H7 (cell line): ENCODE measurements at regions not wholly inside any gene's neighbourhood (a gene's known extent, or its start where the extent isn't known, plus 50 kb on each side); places are given as distances from the start of the nearest gene placed in this dataset.
"Not testable (repeated sequence)": the region's sequence is repeated elsewhere in the genome, so short reads cannot be mapped to it uniquely, and the experiment has no call there.

Source experiments
- DNase-seq: peaks from one replicate; pipeline ENCODE4 v3.0.0; 2012
- H3K27me3 ChIP-seq: 2 replicates; pipeline ENCODE4 v1.6.0; 2011; ENCODE audit warnings: mild to moderate bottlenecking, low read length; ENCODE audit not compliant: control insufficient read depth, insufficient read depth
- H3K36me3 ChIP-seq: replicated peaks from 2 replicates; pipeline ENCODE4 v1.5.1; 2011; ENCODE audit warnings: low read length; ENCODE audit not compliant: control insufficient read depth, insufficient read depth
- H3K4me3 ChIP-seq: 2 replicates; pipeline ENCODE4 v1.5.1; 2011; ENCODE audit warnings: low read depth, mild to moderate bottlenecking, control low read depth, low read length, moderate library complexity; ENCODE audit not compliant: insufficient read depth

DNA sequence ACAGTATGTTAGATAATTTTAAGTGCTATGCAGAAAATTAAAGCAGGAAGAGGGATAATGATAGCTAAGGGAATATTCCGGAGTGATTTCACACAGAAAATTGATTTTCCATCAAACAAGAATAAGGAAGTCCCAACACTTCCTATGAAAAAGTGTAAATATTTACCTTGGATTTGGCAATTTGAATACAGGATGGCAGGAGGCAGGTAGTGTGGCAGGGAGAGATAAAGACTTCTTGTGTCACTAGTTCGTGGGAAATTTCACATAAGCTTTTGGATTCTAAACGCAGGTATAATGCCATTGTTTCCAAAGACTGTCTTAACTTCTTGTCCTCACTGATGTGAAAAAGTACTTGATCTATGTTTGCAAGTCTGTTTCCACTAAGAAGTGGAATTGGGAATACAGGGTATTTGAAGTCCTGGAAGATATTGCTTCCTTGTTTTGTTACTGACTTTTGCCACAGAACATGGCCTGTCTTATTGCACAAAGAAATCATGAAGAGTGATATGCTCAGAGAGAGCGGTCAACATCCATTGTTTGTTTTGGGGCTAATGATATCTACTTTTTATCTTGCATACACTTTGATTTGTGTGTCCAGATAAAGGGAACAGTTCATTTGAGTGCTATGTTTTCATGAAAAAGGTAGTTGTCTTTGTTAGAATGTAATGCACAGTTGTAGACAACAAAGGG, 1216.1 kb upstream of the FAM98A start:
- no peaks in the 10 kb centered on the region for H3K36me3 ChIP-seq
- DNase-seq, result no peak
- H3K27me3 ChIP-seq, result no peaks in the 10 kb centered on the region
- no peak overlapping the region for H3K4me3 ChIP-seq

DNA sequence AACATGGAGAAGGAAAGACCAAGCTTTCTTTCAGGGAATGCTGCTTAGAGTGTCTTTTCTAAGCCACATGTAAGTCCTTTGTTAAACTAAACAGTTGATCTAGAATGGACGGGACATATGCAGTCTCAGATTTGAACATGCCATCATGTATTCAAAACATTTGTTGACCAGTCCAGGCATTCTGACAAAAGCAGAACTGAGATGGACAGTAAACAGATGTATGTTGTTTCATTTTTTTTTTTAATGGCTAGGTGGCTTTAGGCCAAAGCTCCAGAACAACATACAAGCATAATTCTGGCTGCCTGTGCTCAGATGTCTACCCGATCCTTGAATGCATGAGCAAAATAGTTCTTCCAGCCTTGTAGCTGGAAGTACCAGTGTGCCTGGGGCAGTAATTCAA, 1211.4 kb upstream of the FAM98A start:
- Histone ChIP-seq H3K27me3 (no peaks in the 10 kb centered on the region), H3K36me3 (no peaks in the 10 kb centered on the region)
- DNase-seq, result no peak

DNA sequence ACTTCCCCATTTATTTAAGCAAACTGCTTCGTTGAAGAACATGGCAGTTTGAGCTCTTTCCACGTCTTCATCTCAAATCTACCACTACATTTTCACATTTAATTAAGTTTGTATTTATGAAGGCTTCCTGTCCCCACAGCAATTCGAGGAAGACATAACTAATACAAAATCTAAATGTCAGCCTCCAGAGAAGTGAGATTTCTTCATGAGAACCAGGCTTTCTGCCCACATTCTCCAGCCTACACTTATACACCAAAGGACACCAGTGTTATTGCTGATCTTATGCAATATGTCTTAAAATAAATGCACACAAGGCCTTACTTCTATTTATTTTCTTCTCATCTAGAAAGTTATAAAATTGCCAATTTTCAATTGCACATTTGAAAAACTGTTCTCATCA, 1209.3 kb upstream of the FAM98A start:
- Histone ChIP-seq H3K27me3 (no peaks in the 10 kb centered on the region), H3K36me3 (no peaks in the 10 kb centered on the region), H3K4me3 (no peak overlapping the region)
- no peak for DNase-seq

More for the DNA sequence above, 1211.4 kb upstream of the FAM98A start:
- no peak overlapping the region for H3K4me3 ChIP-seq

DNA sequence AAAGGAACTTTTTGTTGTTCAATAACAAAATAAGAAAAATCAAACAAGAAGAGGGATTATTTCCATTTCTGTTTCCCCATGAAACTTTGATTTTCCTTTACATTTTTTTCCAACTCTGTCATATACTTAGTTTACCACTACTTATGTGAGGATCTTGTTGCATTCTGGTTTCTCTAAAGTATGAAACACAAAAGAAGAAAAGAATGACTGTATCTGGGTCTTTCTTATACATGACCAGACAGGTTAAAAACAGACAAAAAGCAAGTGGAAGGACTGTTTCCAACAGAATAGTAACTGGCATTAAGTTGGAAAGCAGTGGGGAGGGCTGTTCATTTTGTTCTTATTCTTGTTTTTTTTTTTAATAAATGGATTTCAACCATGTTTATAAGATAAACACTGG, 1207.8 kb upstream of the FAM98A start:
- no peak for DNase-seq
- H3K36me3 ChIP-seq, result no peaks in the 10 kb centered on the region

DNA sequence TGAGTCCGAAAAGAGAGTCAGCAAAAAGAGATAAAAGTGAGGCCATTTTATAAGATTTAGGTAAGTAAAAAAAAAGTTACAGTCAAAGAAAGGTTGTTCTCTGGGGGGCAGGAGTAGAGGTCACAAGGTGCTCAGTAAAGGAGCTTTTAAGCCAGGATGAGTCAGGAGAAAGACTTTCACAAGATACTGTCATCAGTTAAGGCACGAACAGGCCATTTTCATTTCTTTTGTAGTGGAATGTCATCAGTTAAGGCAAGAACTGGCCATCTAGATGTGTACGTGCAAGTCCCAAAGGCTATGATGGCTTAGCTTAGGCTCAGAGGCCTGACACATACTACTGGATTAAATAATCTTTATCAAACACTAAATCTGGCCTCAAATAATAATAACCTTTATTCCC, 1207.3 kb upstream of the FAM98A start:
- Histone ChIP-seq H3K36me3 (no peaks in the 10 kb centered on the region), H3K4me3 (no peak overlapping the region), H3K27me3 (no peaks in the 10 kb centered on the region)
- no peak for DNase-seq

More for the DNA sequence above, 1207.8 kb upstream of the FAM98A start:
- H3K27me3 ChIP-seq, result no peaks in the 10 kb centered on the region
- H3K4me3 ChIP-seq, result no peak overlapping the region

DNA sequence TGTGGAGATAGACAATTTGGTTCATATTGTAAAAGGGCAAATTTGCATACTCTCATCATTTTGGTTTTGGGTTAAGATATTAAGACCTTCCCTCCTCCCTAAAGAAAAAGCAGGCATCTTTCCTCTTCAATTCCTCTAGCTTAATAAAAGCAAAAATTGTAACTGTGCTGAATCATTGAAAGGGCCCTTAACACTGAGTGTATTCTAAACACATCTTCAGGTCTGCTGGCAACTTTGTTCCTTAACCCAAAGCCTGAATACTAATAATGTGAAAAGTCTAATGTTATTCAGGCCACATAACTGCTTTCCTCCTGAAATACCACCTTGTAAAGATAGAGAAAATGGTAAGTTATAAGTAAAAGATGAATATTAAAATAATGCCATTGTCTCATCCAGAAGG, 1200.5 kb upstream of the FAM98A start:
- DNase-seq, result no peak

DNA sequence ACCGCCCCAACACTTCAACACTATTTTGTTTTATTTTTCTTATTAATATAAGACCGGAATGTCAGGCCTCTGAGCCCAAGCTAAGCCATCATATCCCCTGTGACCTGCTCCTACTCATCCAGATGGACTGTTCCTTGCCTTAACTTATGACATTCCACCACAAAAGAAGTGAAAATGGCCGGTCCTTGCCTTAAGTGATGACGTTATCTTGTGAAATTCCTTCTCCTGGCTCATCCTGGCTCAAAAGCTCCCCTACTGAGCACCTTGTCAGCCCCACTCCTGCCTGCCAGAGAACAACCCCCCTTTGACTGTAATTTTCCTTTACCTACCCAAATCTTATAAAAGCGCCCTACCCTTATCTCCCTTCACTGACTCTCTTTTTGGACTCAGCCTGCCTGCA, 1196.5 kb upstream of the FAM98A start:
- DNase-seq, result not testable (repeated sequence)

More for the DNA sequence above, 1200.5 kb upstream of the FAM98A start:
- Histone ChIP-seq H3K36me3 (no peaks in the 10 kb centered on the region), H3K4me3 (no peak overlapping the region), H3K27me3 (no peaks in the 10 kb centered on the region)

DNA sequence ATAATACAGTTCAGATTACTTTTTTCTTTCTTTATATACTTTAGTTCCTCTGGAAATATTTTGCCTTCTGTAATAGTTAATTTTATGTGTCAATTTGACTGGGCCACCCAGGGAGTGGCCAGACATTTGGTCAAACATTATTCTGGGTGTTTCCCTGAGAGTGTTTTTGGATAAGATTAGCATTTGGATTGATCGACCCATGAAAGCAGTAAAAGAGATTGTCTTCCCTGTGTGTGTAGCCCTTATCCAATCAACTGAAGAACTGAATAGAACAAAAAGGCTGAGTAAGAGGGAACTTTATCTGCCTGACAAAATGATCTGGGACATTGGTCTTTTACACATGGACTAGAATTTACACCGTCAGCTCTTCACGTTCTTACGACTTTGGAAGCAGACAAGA, 1190.1 kb upstream of the FAM98A start:
- DNase-seq, result no peak
- no peaks in the 10 kb centered on the region for H3K27me3 ChIP-seq
- no peak overlapping the region for H3K4me3 ChIP-seq
- no peaks in the 10 kb centered on the region for H3K36me3 ChIP-seq

More for the DNA sequence above, 1196.5 kb upstream of the FAM98A start:
- not testable (repeated sequence) for H3K27me3 ChIP-seq, H3K4me3 ChIP-seq, H3K36me3 ChIP-seq

DNA sequence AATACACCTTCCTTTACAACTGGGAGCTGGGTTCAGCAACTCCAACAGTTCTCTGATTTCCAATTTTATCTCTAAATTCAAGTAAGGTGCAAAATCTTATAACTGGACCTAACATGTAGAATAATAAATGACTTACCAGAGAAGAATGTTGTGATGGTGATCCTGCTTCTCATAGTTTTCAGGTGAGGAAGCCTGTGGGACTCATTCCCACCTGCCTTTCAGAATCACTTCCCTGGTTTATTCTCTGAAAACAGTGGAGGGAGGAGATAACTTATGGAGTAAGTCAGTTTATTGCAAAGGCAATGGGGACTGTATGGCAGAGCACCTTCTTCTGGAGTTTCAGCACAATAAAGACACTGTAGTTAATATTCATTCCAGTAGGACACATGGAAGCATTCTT, 1188.2 kb upstream of the FAM98A start:
- H3K27me3 ChIP-seq, result no peaks in the 10 kb centered on the region
- no peaks in the 10 kb centered on the region for H3K36me3 ChIP-seq
- H3K4me3 ChIP-seq, result no peak overlapping the region
- no peak for DNase-seq

DNA sequence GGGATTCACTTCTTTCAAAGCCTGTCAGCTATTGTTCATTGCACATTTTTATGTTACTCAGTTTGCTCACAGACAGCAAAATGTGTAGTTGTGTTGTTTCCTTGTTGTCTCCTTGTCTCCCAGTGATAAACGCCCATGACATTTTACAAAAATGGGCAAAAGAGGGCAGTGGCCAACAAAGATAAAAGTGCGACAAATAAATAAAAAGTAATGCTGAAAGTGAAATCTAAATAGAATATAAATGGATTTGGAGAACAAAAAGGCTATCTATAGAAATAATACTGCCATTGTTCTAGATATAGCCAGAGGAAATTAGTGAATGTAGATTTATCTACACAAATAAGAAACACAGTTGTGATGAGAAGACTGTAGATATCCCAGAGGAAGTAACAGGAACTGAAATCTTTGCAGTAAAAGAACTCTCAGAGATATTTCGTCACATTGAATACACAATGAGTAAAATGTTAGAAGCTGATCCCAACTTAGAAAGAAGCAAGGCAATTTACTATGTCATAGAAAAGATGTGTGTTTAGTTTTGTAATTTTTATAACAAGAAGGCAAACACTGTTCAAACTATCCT, 1186.2 kb upstream of the FAM98A start:
- DNase-seq, result no peak
- H3K4me3 ChIP-seq, result no peak overlapping the region
- H3K36me3 ChIP-seq, result no peaks in the 10 kb centered on the region
- H3K27me3 ChIP-seq, result no peaks in the 10 kb centered on the region

DNA sequence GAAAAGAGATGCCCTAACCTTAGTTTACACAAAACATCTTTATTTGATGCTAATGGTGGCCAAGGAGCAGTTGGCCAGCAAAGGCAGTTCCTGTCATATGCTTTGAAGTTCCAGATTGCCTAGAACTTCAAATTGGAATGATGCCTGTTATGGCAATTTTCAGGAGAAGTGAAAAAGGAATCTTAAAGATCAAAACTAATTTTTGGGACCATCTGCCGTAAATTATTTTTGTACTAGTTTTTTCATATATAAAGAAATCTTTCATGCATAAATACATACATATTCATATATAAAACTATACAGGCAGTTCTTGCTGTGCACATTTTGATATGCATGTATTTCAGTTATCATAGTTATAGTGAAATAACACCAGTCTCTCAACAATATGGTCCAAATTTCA, 1185.6 kb upstream of the FAM98A start:
- no peak for DNase-seq
- Histone ChIP-seq H3K27me3 (no peaks in the 10 kb centered on the region), H3K36me3 (no peaks in the 10 kb centered on the region), H3K4me3 (no peak overlapping the region)

DNA sequence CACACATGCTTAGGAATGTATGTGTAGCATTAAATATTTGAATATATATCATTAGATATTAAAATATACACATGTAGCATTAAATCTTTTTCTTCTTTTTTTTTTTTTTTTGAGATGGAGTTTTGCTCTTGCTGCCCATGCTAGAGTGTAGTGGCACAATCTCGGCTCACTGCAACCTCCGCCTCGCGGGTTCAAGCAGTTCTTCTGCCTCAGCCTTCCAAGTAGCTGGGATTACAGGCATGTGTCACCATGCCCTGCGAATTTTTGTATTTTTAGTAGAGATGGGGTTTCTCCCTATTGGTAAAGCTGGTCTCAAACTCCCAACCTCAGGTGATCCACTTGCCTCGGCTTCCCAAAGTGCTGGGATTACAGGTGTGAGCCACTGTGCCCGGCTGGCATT, 1151.6 kb upstream of the FAM98A start:
- not testable (repeated sequence) for H3K36me3 ChIP-seq, H3K27me3 ChIP-seq, H3K4me3 ChIP-seq, DNase-seq

DNA sequence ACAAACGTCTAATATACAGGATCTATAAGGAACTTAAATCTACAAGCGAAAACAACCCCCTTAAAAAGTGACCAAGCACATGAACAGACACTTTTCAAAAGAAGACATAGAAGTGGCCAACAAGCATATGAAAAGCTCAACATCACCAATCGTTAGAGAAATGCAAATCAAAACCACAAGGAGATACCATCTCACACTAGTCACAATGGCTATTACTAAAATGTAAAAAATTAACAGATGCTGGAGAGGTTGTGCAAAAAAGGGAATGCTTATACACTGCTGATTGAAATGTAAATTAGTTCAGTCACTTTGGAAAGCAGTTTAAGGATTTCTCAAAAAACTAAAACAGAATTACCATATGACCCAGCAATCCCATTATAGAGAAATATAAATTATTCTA, 1148.5 kb upstream of the FAM98A start:
- DNase-seq, result no peak
- no peaks in the 10 kb centered on the region for H3K36me3 ChIP-seq
- no peaks in the 10 kb centered on the region for H3K27me3 ChIP-seq
- H3K4me3 ChIP-seq, result no peak overlapping the region

DNA sequence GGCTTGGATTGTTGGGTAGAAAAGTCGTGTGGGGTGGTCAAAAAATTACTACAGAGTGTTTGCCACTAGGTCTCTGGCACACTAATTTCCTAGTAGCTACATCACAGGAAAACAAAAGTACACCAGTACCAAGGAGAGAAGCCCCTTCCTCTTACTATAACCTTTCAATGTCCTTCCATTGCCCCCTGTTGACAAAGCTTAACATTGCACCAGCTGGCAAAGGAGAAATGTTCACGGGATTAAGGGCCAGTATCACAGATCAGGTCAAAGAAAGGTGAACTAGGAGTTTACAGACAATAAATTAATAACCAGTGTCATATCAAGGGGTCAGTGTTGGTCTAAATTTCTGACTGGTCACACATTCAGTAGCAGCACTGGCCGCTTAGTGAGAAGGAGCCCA, 1139.6 kb upstream of the FAM98A start:
- Histone ChIP-seq H3K4me3 (no peak overlapping the region), H3K36me3 (no peaks in the 10 kb centered on the region), H3K27me3 (no peaks in the 10 kb centered on the region)
- peak; percentile 18 for DNase-seq

DNA sequence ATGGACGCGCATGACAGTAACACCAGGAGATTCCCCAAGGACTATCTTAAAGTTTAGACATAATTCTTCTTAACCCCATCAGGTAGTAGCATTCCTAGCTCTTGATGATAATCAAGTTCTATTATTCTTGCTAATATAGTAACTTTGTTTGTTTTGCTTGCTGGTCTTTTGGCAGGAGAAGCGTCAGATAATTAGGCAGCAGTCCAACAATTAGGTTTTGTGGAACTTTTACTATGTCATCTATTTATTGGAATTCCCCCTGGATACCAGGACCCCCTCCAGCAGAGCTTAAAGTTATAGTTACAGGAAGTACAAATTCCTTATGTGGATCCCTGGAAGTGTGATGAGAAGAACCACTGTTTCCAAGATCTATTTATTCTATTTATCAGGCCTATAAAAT, 1138.0 kb upstream of the FAM98A start:
- H3K27me3 ChIP-seq, result no peaks in the 10 kb centered on the region
- no peaks in the 10 kb centered on the region for H3K36me3 ChIP-seq
- no peak for DNase-seq
- H3K4me3 ChIP-seq, result no peak overlapping the region

DNA sequence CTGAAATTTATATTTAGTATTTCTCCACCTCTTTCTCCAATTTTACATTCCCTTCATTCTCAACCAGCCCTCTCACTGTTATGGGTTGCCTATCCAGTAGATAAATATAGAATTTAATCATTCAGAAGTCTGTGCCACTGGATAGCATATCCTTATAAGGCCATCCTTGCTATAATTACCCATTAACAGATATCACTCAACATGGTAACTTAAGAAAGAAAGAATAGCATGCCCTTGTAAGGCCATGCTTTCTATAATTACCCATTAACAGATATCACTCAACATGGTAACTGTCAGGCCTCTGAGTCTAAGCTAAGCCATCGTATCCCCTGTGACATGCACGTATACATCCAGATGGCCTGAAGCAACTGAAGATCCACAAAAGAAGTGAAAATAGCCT, 1137.4 kb upstream of the FAM98A start:
- no peak for DNase-seq
- H3K4me3 ChIP-seq, result no peak overlapping the region
- no peaks in the 10 kb centered on the region for H3K36me3 ChIP-seq
- H3K27me3 ChIP-seq, result no peaks in the 10 kb centered on the region
